H9 (cell line): ENCODE measurements at regions not wholly inside any gene's neighbourhood (a gene's known extent, or its start where the extent isn't known, plus 50 kb on each side); places are given as distances from the start of the nearest gene placed in this dataset.
"Not testable (repeated sequence)": the region's sequence is repeated elsewhere in the genome, so short reads cannot be mapped to it uniquely, and the experiment has no call there.

Experiments
- DNase-seq: peaks from one replicate; pipeline ENCODE4 v3.0.0-alpha.2; 2017
- H2AFZ ChIP-seq: one replicate; pipeline ENCODE4 v1.6.1; 2013; ENCODE audit warnings: mild to moderate bottlenecking, low read length, control low read depth, moderate library complexity
- H2AK5ac ChIP-seq: 2 replicates; pipeline ENCODE4 v1.6.1; 2013; ENCODE audit warnings: low read length, control low read depth, mixed read lengths; ENCODE audit not compliant: insufficient read length
- H2BK120ac ChIP-seq: one replicate; pipeline ENCODE4 v1.6.1; 2013; ENCODE audit warnings: low read depth, mild to moderate bottlenecking, low read length, control low read depth, inconsistent platforms; ENCODE audit not compliant: poor library complexity, severe bottlenecking
- H2BK12ac ChIP-seq: 2 replicates; pipeline ENCODE4 v1.6.1; 2013; ENCODE audit warnings: low read length, control low read depth, mixed read lengths, low read depth; ENCODE audit not compliant: insufficient read length
- H2BK15ac ChIP-seq: 2 replicates; pipeline ENCODE4 v1.6.1; 2013; ENCODE audit warnings: low read depth, low read length, control low read depth
- H2BK20ac ChIP-seq: one replicate; pipeline ENCODE4 v1.6.1; 2013; ENCODE audit warnings: low read depth, mild to moderate bottlenecking, low read length, control low read depth, inconsistent platforms; ENCODE audit not compliant: poor library complexity, severe bottlenecking
- H2BK5ac ChIP-seq: 2 replicates; pipeline ENCODE4 v1.6.1; 2013; ENCODE audit warnings: low read length, control low read depth, mixed read lengths; ENCODE audit not compliant: insufficient read length
- H3K14ac ChIP-seq: 2 replicates; pipeline ENCODE4 v1.6.1; 2013; ENCODE audit warnings: low read length, control low read depth; ENCODE audit not compliant: insufficient read depth
- H3K18ac ChIP-seq: 2 replicates; pipeline ENCODE4 v1.6.1; 2013; ENCODE audit warnings: low read depth, mild to moderate bottlenecking, mixed read lengths, low read length, control low read depth; ENCODE audit not compliant: insufficient read length
- H3K23ac ChIP-seq: 2 replicates; pipeline ENCODE4 v1.6.1; 2013; ENCODE audit warnings: low read length, control low read depth, mixed read lengths, low read depth; ENCODE audit not compliant: insufficient read length
- H3K23me2 ChIP-seq: 2 replicates; pipeline ENCODE4 v1.6.1; 2013; ENCODE audit warnings: low read depth, mild to moderate bottlenecking, mixed read lengths, low read length, control low read depth; ENCODE audit not compliant: insufficient read length, poor library complexity, severe bottlenecking
- H3K27ac ChIP-seq: 2 replicates; pipeline ENCODE4 v1.5.1; 2013; ENCODE audit warnings: low read length, control low read depth, mixed read lengths, low read depth; ENCODE audit not compliant: insufficient read length
- H3K27me3 ChIP-seq: 2 replicates; pipeline ENCODE4 v1.6.1; 2013; ENCODE audit warnings: low read length, control low read depth, inconsistent platforms; ENCODE audit not compliant: insufficient read depth
- H3K4ac ChIP-seq: 2 replicates; pipeline ENCODE4 v1.6.1; 2013; ENCODE audit warnings: low read depth, mild to moderate bottlenecking, control low read depth, inconsistent platforms, low read length, moderate library complexity
- H3K4me1 ChIP-seq: 2 replicates; pipeline ENCODE4 v1.6.1; 2013; ENCODE audit warnings: low read length, control low read depth, inconsistent platforms; ENCODE audit not compliant: insufficient read depth
- H3K4me2 ChIP-seq: 2 replicates; pipeline ENCODE4 v1.6.1; 2013; ENCODE audit warnings: low read length, control low read depth, mixed read lengths; ENCODE audit not compliant: insufficient read length, insufficient read depth
- H3K56ac ChIP-seq: 2 replicates; pipeline ENCODE4 v1.6.1; 2013; ENCODE audit warnings: low read depth, mild to moderate bottlenecking, mixed read lengths, low read length, control low read depth; ENCODE audit not compliant: insufficient read length
- H3K79me1 ChIP-seq: 2 replicates; pipeline ENCODE4 v1.6.1; 2013; ENCODE audit warnings: low read depth, mild to moderate bottlenecking, moderate library complexity, low read length, control low read depth, inconsistent platforms; ENCODE audit not compliant: insufficient read depth, poor library complexity, severe bottlenecking
- H3K79me2 ChIP-seq: 2 replicates; pipeline ENCODE4 v1.6.1; 2013; ENCODE audit warnings: low read length, control low read depth, inconsistent platforms; ENCODE audit not compliant: insufficient read depth
- H3K9ac ChIP-seq: 2 replicates; pipeline ENCODE4 v1.6.1; 2013; ENCODE audit warnings: low read length, control low read depth, mixed read lengths; ENCODE audit not compliant: insufficient read length; ENCODE audit errors: extremely low read depth
- H3K9me3 ChIP-seq: one replicate; pipeline ENCODE4 v1.6.1; 2013; ENCODE audit warnings: low read depth, low read length, inconsistent platforms; ENCODE audit not compliant: control insufficient read depth
- H3T11ph ChIP-seq: one replicate; pipeline ENCODE4 v1.6.1; 2013; ENCODE audit warnings: mild to moderate bottlenecking, low read length, control low read depth, inconsistent platforms
- H4K20me1 ChIP-seq: one replicate; pipeline ENCODE4 v1.6.1; 2013; ENCODE audit not compliant: control insufficient read depth, insufficient read length, insufficient read depth
- H4K5ac ChIP-seq: 2 replicates; pipeline ENCODE4 v1.6.1; 2013; ENCODE audit warnings: low read depth, mild to moderate bottlenecking, mixed read lengths, low read length, control low read depth; ENCODE audit not compliant: insufficient read length
- H4K8ac ChIP-seq: replicated peaks from 2 replicates; pipeline ENCODE4 v1.6.1; 2013; ENCODE audit warnings: low read length, control low read depth, mixed read lengths, low read depth; ENCODE audit not compliant: insufficient read length
- H4K91ac ChIP-seq: 2 replicates; pipeline ENCODE4 v1.6.1; 2013; ENCODE audit warnings: low read depth, mild to moderate bottlenecking, moderate library complexity, mixed read lengths, low read length, control low read depth; ENCODE audit not compliant: insufficient read length
- H3K27ac Mint-ChIP-seq, 3 experiments: 2 replicates in 2 of 3; 3 replicates in 1 of 3; pipeline ENCODE4 v1.8.0; 2020 to 2021; ENCODE audit warnings: mixed read lengths in 3 of 3, mild to moderate bottlenecking in 1 of 3, moderate library complexity in 1 of 3
- H3K27me3 Mint-ChIP-seq: 2 replicates; pipeline ENCODE4 v1.8.0; 2021; ENCODE audit warnings: low read depth, mild to moderate bottlenecking, moderate library complexity, mixed read lengths
- H3K36me3 Mint-ChIP-seq, 3 experiments: 2 replicates in 2 of 3; 3 replicates in 1 of 3; pipeline ENCODE4 v1.8.0; 2020 to 2021; ENCODE audit warnings: low read depth in 3 of 3, mixed read lengths in 3 of 3; ENCODE audit not compliant: insufficient read depth in 1 of 3
- H3K4me1 Mint-ChIP-seq, 2 experiments: 2 replicates each; pipeline ENCODE4 v1.8.0; 2020; ENCODE audit warnings: mixed read lengths in 2 of 2
- H3K4me3 Mint-ChIP-seq, 2 experiments: 2 replicates in 1 of 2; 3 replicates in 1 of 2; pipeline ENCODE4 v1.8.0; 2020 to 2021; ENCODE audit warnings: mild to moderate bottlenecking in 2 of 2, mixed read lengths in 2 of 2, moderate library complexity in 1 of 2
- H3K9me3 Mint-ChIP-seq, 2 experiments: 2 replicates in 1 of 2; 3 replicates in 1 of 2; pipeline ENCODE4 v1.8.0; 2020; ENCODE audit warnings: mild to moderate bottlenecking in 2 of 2, mixed read lengths in 2 of 2, moderate library complexity in 1 of 2
- CTCF ChIP-seq: fragments of 200-600 bp; sonication (generic); conservative IDR thresholded peaks from 3 replicates; pipeline ENCODE4 v1.8.0; 2021; ENCODE audit warnings: antibody characterized with exemption, mild to moderate bottlenecking
- WGBS: extraction: QIAGEN DNeasy Blood & Tissue Kit; methylation state at CpG from one replicate; pipeline ENCODE4 v1.1.7; 2013; ENCODE audit warnings: missing lambda C conversion rate, low lambda C conversion rate, mixed read lengths; ENCODE audit not compliant: insufficient read length; ENCODE audit errors: extremely low coverage; 5-methylcytosine and 5-hydroxymethylcytosine counted together

- Mint-ChIP-seq H3K4me3 (no peak overlapping the region), H3K36me3 (peaks cover 0 to 15% (median 4%) of the 10 kb centered on the region in 3 experiments; a peak in 4 of 7 replicates), H3K9me3 (peaks cover 14 to 23% of the 10 kb centered on the region in 2 experiments), H3K27me3 (peaks cover 26% of the 10 kb centered on the region), H3K27ac (no peak overlapping the region), H3K4me1 (no peaks in the 10 kb centered on the region)
- no peak overlapping the region for H3T11ph ChIP-seq
- no peak overlapping the region for H2BK120ac ChIP-seq
- H2BK5ac ChIP-seq, result no peak overlapping the region
- no peaks in the 10 kb centered on the region for H3K27me3 ChIP-seq
- H4K8ac ChIP-seq, result no peak overlapping the region
- H3K18ac ChIP-seq, result no peak overlapping the region
- no peak overlapping the region for H3K27ac ChIP-seq
- H3K56ac ChIP-seq, result no peak overlapping the region
- no peak overlapping the region for H3K4ac ChIP-seq
- H3K4me1 ChIP-seq, result no peaks in the 10 kb centered on the region
- no peak overlapping the region for H2AK5ac ChIP-seq
- TF ChIP-seq CTCF, result no peak
- no peak overlapping the region for H2AFZ ChIP-seq
- H2BK12ac ChIP-seq, result no peak overlapping the region
- no peaks in the 10 kb centered on the region for H3K79me1 ChIP-seq
- no peak overlapping the region for H3K9ac ChIP-seq
- H4K5ac ChIP-seq, result no peak overlapping the region
- no CpG with 5 or more reads among the region's 1 CpG for WGBS
- no peak overlapping the region for H3K14ac ChIP-seq
- H3K9me3 ChIP-seq, result no peaks in the 10 kb centered on the region
- no peak overlapping the region for H3K4me2 ChIP-seq
- no peaks in the 10 kb centered on the region for H3K23me2 ChIP-seq
- no peak overlapping the region for H2BK15ac ChIP-seq
- no peak for DNase-seq
- H2BK20ac ChIP-seq, result no peak overlapping the region
- no peak overlapping the region for H4K91ac ChIP-seq
- H4K20me1 ChIP-seq, result no peaks in the 10 kb centered on the region
- H3K23ac ChIP-seq, result no peak overlapping the region
- no peaks in the 10 kb centered on the region for H3K79me2 ChIP-seq
Measured at GRCh38 chr1:157347506-157347905, 204.8 kb downstream of the FCRL5 start.

GRCh38 chr1:157337785-157338184 lies 199.6 kb upstream of the ETV3 start:
- not testable (repeated sequence) for H3K27me3 Mint-ChIP-seq, H3K56ac ChIP-seq, H3T11ph ChIP-seq, H3K9me3 Mint-ChIP-seq, H2BK12ac ChIP-seq, H3K14ac ChIP-seq, H3K18ac ChIP-seq, H3K27ac ChIP-seq, H2BK5ac ChIP-seq, H4K20me1 ChIP-seq, H2AFZ ChIP-seq, H3K4me3 Mint-ChIP-seq, H3K27ac Mint-ChIP-seq, H3K9me3 ChIP-seq, H2AK5ac ChIP-seq, H3K79me2 ChIP-seq, H4K5ac ChIP-seq, H3K4me1 Mint-ChIP-seq, H4K8ac ChIP-seq, H4K91ac ChIP-seq, H3K23ac ChIP-seq, H3K23me2 ChIP-seq, H2BK120ac ChIP-seq, H3K79me1 ChIP-seq, H3K4ac ChIP-seq, H3K9ac ChIP-seq, H3K4me1 ChIP-seq, H3K36me3 Mint-ChIP-seq, DNase-seq, H3K4me2 ChIP-seq, H2BK20ac ChIP-seq, H3K27me3 ChIP-seq, H2BK15ac ChIP-seq
- WGBS, result no CpG with 5 or more reads among the region's 1 CpG
